Osteoblast (primary cell): ENCODE measurements at regions not wholly inside any gene's neighbourhood (a gene's known extent, or its start where the extent isn't known, plus 50 kb on each side); places are given as distances from the start of the nearest gene placed in this dataset.

Source experiments
- DNase-seq: peaks from one replicate; pipeline ENCODE4 v3.0.0; 2011; ENCODE audit warnings: low spot score, mixed read lengths; ENCODE audit not compliant: insufficient read length; ENCODE audit errors: missing footprints
- H2AFZ ChIP-seq: 2 replicates; pipeline ENCODE4 v1.6.0; 2011; ENCODE audit warnings: mild to moderate bottlenecking, low read length
- H3K27ac ChIP-seq: 2 replicates; pipeline ENCODE4 v1.5.1; 2011; ENCODE audit warnings: mild to moderate bottlenecking, low read depth, low read length, moderate library complexity
- H3K27me3 ChIP-seq: 2 replicates; pipeline ENCODE4 v1.6.0; 2012; ENCODE audit warnings: mild to moderate bottlenecking, control low read depth, inconsistent platforms, low read length, moderate library complexity; ENCODE audit not compliant: insufficient read depth
- H3K36me3 ChIP-seq: 2 replicates; pipeline ENCODE4 v1.5.1; 2011; ENCODE audit warnings: mild to moderate bottlenecking, low read length, control low read depth, moderate library complexity; ENCODE audit not compliant: insufficient read depth
- H3K4me1 ChIP-seq: 2 replicates; pipeline ENCODE4 v1.5.1; 2011; ENCODE audit warnings: mild to moderate bottlenecking, low read length, control low read depth, moderate library complexity; ENCODE audit not compliant: insufficient read depth
- H3K4me2 ChIP-seq: 2 replicates; pipeline ENCODE4 v1.6.0; 2011; ENCODE audit warnings: mild to moderate bottlenecking, low read length; ENCODE audit not compliant: insufficient read depth
- H3K4me3 ChIP-seq: fragments of 200-600 bp; sonication (generic); 3 replicates; pipeline ENCODE4 v1.5.1; 2012; ENCODE audit warnings: mild to moderate bottlenecking, low read length, inconsistent platforms; ENCODE audit not compliant: insufficient read depth
- H3K79me2 ChIP-seq: 2 replicates; pipeline ENCODE4 v1.6.0; 2012; ENCODE audit warnings: mild to moderate bottlenecking, low read length, control low read depth, inconsistent platforms; ENCODE audit not compliant: insufficient read depth
- H3K9me3 ChIP-seq: 2 replicates; pipeline ENCODE4 v1.5.1; 2011; ENCODE audit warnings: low read depth, low read length, control low read depth
- H4K20me1 ChIP-seq: 2 replicates; pipeline ENCODE4 v1.6.0; 2012; ENCODE audit warnings: mild to moderate bottlenecking, low read length, control low read depth; ENCODE audit not compliant: insufficient read depth
- TF ChIP-seq, protein P1 (sequence below): IDR thresholded peaks from 2 replicates; pipeline ENCODE4 v1.5.1; 2011; ENCODE audit warnings: mild to moderate bottlenecking, low read depth, low read length, moderate library complexity; ENCODE audit errors: extremely low read depth

DNA sequence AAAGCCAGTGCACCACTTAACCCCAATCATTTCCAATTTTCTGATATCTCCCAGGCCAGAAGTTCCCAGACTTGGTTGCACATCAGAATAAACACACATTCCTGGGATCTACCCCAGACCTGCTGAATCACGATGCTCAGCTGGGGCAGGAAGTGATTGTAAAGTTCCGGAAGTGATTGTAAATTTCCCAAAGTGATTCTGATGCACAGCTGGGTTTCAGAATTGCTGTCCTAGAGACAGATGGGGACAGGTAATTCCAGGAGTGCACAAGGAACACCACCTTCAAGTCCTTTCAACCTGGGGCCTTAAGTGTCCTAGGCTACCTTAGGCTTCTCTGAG is 104.2 kb upstream of the EEPD1 start:
- peak overlapping the region; percentile 56 for H3K4me2 ChIP-seq
- TF ChIP-seq, protein P1, sequence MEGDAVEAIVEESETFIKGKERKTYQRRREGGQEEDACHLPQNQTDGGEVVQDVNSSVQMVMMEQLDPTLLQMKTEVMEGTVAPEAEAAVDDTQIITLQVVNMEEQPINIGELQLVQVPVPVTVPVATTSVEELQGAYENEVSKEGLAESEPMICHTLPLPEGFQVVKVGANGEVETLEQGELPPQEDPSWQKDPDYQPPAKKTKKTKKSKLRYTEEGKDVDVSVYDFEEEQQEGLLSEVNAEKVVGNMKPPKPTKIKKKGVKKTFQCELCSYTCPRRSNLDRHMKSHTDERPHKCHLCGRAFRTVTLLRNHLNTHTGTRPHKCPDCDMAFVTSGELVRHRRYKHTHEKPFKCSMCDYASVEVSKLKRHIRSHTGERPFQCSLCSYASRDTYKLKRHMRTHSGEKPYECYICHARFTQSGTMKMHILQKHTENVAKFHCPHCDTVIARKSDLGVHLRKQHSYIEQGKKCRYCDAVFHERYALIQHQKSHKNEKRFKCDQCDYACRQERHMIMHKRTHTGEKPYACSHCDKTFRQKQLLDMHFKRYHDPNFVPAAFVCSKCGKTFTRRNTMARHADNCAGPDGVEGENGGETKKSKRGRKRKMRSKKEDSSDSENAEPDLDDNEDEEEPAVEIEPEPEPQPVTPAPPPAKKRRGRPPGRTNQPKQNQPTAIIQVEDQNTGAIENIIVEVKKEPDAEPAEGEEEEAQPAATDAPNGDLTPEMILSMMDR = no peak
- H3K4me3 ChIP-seq = no peak overlapping the region
- no peaks in the 10 kb centered on the region for H3K27me3 ChIP-seq
- H2AFZ ChIP-seq = peak overlapping the region; percentile 70
- DNase-seq = no peak
- H3K27ac ChIP-seq = peak overlapping the region; percentile 70
- no peaks in the 10 kb centered on the region for H3K36me3 ChIP-seq
- H3K4me1 ChIP-seq = peaks cover 40% of the 10 kb centered on the region
- no peaks in the 10 kb centered on the region for H3K9me3 ChIP-seq
- H4K20me1 ChIP-seq = no peaks in the 10 kb centered on the region
- H3K79me2 ChIP-seq = no peaks in the 10 kb centered on the region

DNA sequence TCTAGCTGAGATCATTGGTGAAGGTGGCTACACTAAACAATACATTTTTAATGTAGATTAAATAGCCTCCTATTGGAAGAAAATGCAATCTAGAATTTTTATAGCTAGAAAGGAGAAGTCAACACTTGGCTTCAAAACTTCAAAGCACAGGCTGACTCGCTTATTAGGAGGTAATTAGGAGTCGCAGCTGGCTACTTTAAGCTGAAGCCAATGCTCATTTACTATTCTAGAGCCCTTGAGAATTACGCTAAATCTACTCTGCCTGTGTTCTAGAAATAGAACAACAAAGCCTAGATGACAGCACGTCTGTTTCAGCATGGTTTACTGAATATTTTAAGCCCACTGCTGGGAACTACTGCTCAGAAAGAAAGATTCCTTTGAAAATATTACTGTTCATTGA is 101.6 kb upstream of the EEPD1 start:
- DNase-seq = no peak
- no peak overlapping the region for H3K27ac ChIP-seq
- H3K4me1 ChIP-seq = peaks cover 24% of the 10 kb centered on the region
- H3K9me3 ChIP-seq = no peaks in the 10 kb centered on the region
- no peaks in the 10 kb centered on the region for H3K79me2 ChIP-seq
- H3K27me3 ChIP-seq = no peaks in the 10 kb centered on the region
- H3K4me3 ChIP-seq = no peak overlapping the region
- H3K4me2 ChIP-seq = no peak overlapping the region
- no peaks in the 10 kb centered on the region for H3K36me3 ChIP-seq
- TF ChIP-seq, protein P1 = no peak
- no peaks in the 10 kb centered on the region for H4K20me1 ChIP-seq
- H2AFZ ChIP-seq = no peak overlapping the region

DNA sequence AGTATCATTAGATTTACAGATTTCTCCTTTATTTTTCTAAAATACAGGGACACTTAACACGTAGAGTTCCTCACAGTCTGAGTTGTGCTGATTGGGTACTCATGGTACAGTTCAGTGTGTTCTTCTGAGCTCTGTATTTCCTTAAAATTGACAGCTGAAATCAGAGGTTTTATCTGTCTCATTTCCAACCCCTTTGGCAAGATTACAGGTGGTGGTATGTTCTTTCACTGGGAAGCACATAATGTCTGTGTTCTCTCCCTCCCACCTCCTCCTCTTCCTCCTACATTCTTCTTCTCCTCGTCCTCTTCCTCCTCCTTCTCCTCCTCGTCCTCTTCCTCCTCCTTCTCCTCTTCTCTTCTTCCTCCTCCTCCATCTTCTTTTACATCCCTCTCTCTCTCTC is 99.5 kb upstream of the EEPD1 start:
- no peak overlapping the region for H2AFZ ChIP-seq
- no peak overlapping the region for H3K27ac ChIP-seq
- H3K4me3 ChIP-seq = no peak overlapping the region
- no peaks in the 10 kb centered on the region for H3K27me3 ChIP-seq
- H3K9me3 ChIP-seq = no peaks in the 10 kb centered on the region
- no peak overlapping the region for H3K4me2 ChIP-seq
- no peak for DNase-seq
- no peaks in the 10 kb centered on the region for H3K36me3 ChIP-seq
- H4K20me1 ChIP-seq = no peaks in the 10 kb centered on the region
- no peaks in the 10 kb centered on the region for H3K79me2 ChIP-seq
- H3K4me1 ChIP-seq = peaks cover 8% of the 10 kb centered on the region
- TF ChIP-seq, protein P1 = no peak

DNA sequence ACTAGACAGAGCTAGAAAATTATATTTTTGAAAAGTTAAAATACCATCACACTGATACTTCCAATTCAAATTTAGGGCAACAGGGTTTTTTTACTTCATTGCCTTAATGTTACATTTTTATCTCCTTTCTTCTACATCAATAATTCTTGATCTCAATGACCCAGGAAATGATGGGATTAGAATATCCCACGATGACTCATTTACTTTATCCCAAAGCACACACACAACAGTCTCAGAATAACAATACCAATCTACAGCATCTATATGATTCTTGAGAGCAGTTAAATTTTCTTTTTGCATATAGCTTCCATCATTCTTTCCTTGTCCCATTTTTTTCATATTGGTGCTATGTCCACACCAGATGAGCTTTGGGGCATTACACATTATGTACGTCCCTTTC is 98.4 kb upstream of the EEPD1 start:
- no peaks in the 10 kb centered on the region for H3K9me3 ChIP-seq
- no peak overlapping the region for H3K4me3 ChIP-seq
- no peak for DNase-seq
- H3K36me3 ChIP-seq = no peaks in the 10 kb centered on the region
- no peaks in the 10 kb centered on the region for H3K4me1 ChIP-seq
- no peaks in the 10 kb centered on the region for H3K79me2 ChIP-seq
- no peaks in the 10 kb centered on the region for H3K27me3 ChIP-seq
- no peak overlapping the region for H2AFZ ChIP-seq
- H3K4me2 ChIP-seq = no peak overlapping the region
- H3K27ac ChIP-seq = no peak overlapping the region
- TF ChIP-seq, protein P1 = no peak
- no peaks in the 10 kb centered on the region for H4K20me1 ChIP-seq
